ENCODE measurements at regions not wholly inside any gene's neighbourhood (a gene's known extent, or its start where the extent isn't known, plus 50 kb on each side); places are given as distances from the start of the nearest gene placed in this dataset.
A peak's percentile ranks its signal among the peaks of the same experiment; 100 is the strongest.

DNA sequence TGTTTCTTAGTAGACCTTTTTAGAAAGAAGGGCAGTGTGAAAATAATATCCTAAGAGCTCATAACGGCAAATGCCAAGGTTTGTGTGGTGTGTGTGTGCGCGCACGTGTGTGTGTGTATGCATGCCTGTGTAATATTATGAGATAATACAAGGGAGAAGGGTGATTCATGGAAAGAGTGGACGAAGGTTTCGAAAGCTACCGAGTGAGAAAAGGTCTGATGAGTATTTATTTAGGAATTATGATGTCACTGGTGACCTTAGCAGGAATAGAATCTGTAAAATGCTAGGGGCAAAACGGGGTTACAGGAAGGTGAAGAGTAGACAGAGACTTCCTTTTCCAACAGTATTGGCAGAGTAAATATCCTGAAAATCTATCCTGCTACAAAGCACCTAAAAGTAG lies 107.3 kb downstream of the AHR start:
- CTCF ChIA-PET: no interaction called here
- 0 out of 2 replicates have a peak, but pooled peaks cover 4% of the 10 kb centered on the region for H3K9me2 ChIP-seq
- H2AFZ ChIP-seq (ENCODE audit: low read depth): 0 out of 2 replicates have a peak overlapping the region, but pooled peaks have one; percentile 16
- H3K27me3 ChIP-seq (ENCODE audit: insufficient read depth): no peaks in the 10 kb centered on the region; the same call in 1 of the 2 replicates
- H3K4me3 ChIP-seq (ENCODE audit: low read depth in 2 of 2, low read length in 1 of 2): no peak overlapping the region
- H3K4me1 ChIP-seq (ENCODE audit: control insufficient read depth in 1 of 2, insufficient read depth in 2 of 2, low read depth in 1 of 2, low read length in 1 of 2): no peaks in the 10 kb centered on the region; a peak in 2 of 4 replicates
- H3K9ac ChIP-seq: no peak overlapping the region
- H3K9me3 ChIP-seq: no peaks in the 10 kb centered on the region
- H3K4me2 ChIP-seq: 0 out of 2 replicates have a peak overlapping the region, but pooled peaks have one; percentile 1
- DNase-seq: no peak
- WGBS (ENCODE audit: low lambda C conversion rate): 7% methylated on average over 8 of the region's 8 CpGs
- POLR2A ChIA-PET: no interaction called here
- no peaks in the 10 kb centered on the region for H4K20me1 ChIP-seq (ENCODE audit: insufficient read depth)
- H3F3A ChIP-seq (replicated peaks; ENCODE audit: insufficient read depth): no peaks in the 10 kb centered on the region
- no peaks in the 10 kb centered on the region for H3K36me3 ChIP-seq (replicated peaks in 1 of 2; ENCODE audit: control insufficient read depth in 1 of 2, insufficient read depth in 2 of 2, low read length in 1 of 2)
- H3K79me2 ChIP-seq (ENCODE audit: insufficient read depth): no peaks in the 10 kb centered on the region
- peak overlapping the region in 1 of 2 experiments; percentile 37; a peak in 2 of 4 replicates for H3K27ac ChIP-seq (ENCODE audit: low read depth in 2 of 2, low read length in 1 of 2)
- no peak for TF ChIP-seq SIN3A (IDR thresholded peaks at IDR 0.05; ENCODE audit: borderline replicate concordance, low read depth, low read length)
- no peak for TF ChIP-seq FOXM1 (IDR thresholded peaks at IDR 0.05; ENCODE audit: low read depth)
- TF ChIP-seq MEF2A (IDR thresholded peaks at IDR 0.05; ENCODE audit: borderline replicate concordance, low read depth): 0 out of 2 replicates have a peak, but pooled peaks have one; percentile 27
- TF ChIP-seq REST (IDR thresholded peaks at IDR 0.05; ENCODE audit: low read depth, low read length): no peak
- TF ChIP-seq EP300 (IDR thresholded peaks at IDR 0.05; ENCODE audit: borderline replicate concordance in 1 of 2, low read depth in 1 of 2, low read length in 1 of 2): peak in 1 of 2 experiments; percentile 18; a peak in 1 of 4 replicates
- 0 out of 2 replicates have a peak, but pooled peaks have one; percentile 22 for TF ChIP-seq ZBTB33 (IDR thresholded peaks at IDR 0.05; ENCODE audit: borderline replicate concordance, low read depth)
- no peak for TF ChIP-seq USF1 (IDR thresholded peaks at IDR 0.05; ENCODE audit: borderline replicate concordance, low read depth)
- TF ChIP-seq POLR2AphosphoS5 (IDR thresholded peaks at IDR 0.05; ENCODE audit: low read depth, low read length): no peak
- TF ChIP-seq, protein P1, sequence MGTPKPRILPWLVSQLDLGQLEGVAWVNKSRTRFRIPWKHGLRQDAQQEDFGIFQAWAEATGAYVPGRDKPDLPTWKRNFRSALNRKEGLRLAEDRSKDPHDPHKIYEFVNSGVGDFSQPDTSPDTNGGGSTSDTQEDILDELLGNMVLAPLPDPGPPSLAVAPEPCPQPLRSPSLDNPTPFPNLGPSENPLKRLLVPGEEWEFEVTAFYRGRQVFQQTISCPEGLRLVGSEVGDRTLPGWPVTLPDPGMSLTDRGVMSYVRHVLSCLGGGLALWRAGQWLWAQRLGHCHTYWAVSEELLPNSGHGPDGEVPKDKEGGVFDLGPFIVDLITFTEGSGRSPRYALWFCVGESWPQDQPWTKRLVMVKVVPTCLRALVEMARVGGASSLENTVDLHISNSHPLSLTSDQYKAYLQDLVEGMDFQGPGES (IDR thresholded peaks at IDR 0.05; ENCODE audit: low read depth, low read length): no peak
- TF ChIP-seq MAX (IDR thresholded peaks at IDR 0.05; ENCODE audit: low read depth): peak; percentile 27; the same call in 1 of the 2 replicates
- TF ChIP-seq ELF1 (IDR thresholded peaks at IDR 0.05): no peak
- no peak for TF ChIP-seq RAD21 (IDR thresholded peaks at IDR 0.05; ENCODE audit: low read length)
- TF ChIP-seq GABPA (IDR thresholded peaks at IDR 0.05; ENCODE audit: low read depth): 0 out of 2 replicates have a peak, but pooled peaks have one; percentile 14
- peak; percentile 34; the same call in 1 of the 2 replicates for TF ChIP-seq TCF12 (IDR thresholded peaks at IDR 0.05)
- no peak for TF ChIP-seq MXI1 (IDR thresholded peaks at IDR 0.05; ENCODE audit: low read depth, low read length)
- TF ChIP-seq RXRA (IDR thresholded peaks at IDR 0.05; ENCODE audit: borderline replicate concordance, low read depth): peak; percentile 90
- TF ChIP-seq, protein P2, sequence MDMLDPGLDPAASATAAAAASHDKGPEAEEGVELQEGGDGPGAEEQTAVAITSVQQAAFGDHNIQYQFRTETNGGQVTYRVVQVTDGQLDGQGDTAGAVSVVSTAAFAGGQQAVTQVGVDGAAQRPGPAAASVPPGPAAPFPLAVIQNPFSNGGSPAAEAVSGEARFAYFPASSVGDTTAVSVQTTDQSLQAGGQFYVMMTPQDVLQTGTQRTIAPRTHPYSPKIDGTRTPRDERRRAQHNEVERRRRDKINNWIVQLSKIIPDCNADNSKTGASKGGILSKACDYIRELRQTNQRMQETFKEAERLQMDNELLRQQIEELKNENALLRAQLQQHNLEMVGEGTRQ (IDR thresholded peaks at IDR 0.05; ENCODE audit: borderline replicate concordance, low read depth, low read length): no peak
- no peak for TF ChIP-seq TAF1 (IDR thresholded peaks at IDR 0.05; ENCODE audit: borderline replicate concordance, low read depth, low read length)
- TF ChIP-seq CTCF (IDR thresholded peaks at IDR 0.05): no peak
- no peak for TF ChIP-seq GATA2 (CRISPR knock-in tag; IDR thresholded peaks at IDR 0.05)
- TF ChIP-seq JUND (IDR thresholded peaks at IDR 0.05): peak; percentile 30; the same call in 1 of the 2 replicates
- peak; percentile 13; the same call in 1 of the 2 replicates for TF ChIP-seq TEAD4 (IDR thresholded peaks at IDR 0.05; ENCODE audit: borderline replicate concordance, insufficient read depth)
- no peak for TF ChIP-seq NRF1 (IDR thresholded peaks at IDR 0.05; ENCODE audit: low read depth, low read length)

Data from SK-N-SH (cell line).